HEK293 (cell line): ENCODE measurements at regions not wholly inside any gene's neighbourhood (a gene's known extent, or its start where the extent isn't known, plus 50 kb on each side); places are given as distances from the start of the nearest gene placed in this dataset.

Source experiments
- GLIS2 ChIP-seq: fragments of 450-650 bp; formaldehyde crosslinking; IDR thresholded peaks from 2 replicates; pipeline ENCODE4 v1.5.1; 2016; ENCODE audit warnings: missing biosample characterization, missing genetic modification characterization
- SALL2 ChIP-seq: fragments of 450-650 bp; formaldehyde crosslinking; IDR thresholded peaks from 2 replicates; pipeline ENCODE4 v1.5.0; 2017; ENCODE audit warnings: missing biosample characterization, mild to moderate bottlenecking, missing genetic modification characterization, borderline replicate concordance
- TCF7L2 ChIP-seq: IDR thresholded peaks from 2 replicates; pipeline ENCODE4 v1.6.1; 2011; ENCODE audit warnings: low read depth, mild to moderate bottlenecking, inconsistent platforms, low read length, moderate library complexity, borderline replicate concordance
- ZBTB17 ChIP-seq: fragments of 450-650 bp; formaldehyde crosslinking; IDR thresholded peaks from 2 replicates; pipeline ENCODE4 v1.5.1; 2016; ENCODE audit warnings: missing biosample characterization, missing genetic modification characterization
- ZNF140 ChIP-seq: fragments of 450-650 bp; formaldehyde crosslinking; IDR thresholded peaks from 2 replicates; pipeline ENCODE4 v1.5.1; 2016; ENCODE audit warnings: missing biosample characterization, missing genetic modification characterization
- ZNF274 ChIP-seq, 2 experiments: fragments of 200-500 bp in 1 of 2; fragments of 450-650 bp in 1 of 2; sonication (Bioruptor generic) in 1 of 2; formaldehyde crosslinking in 1 of 2; IDR thresholded peaks; 2 replicates each; pipeline versions ENCODE4 v1.5.1 to v1.6.1; 2014 to 2016; ENCODE audit warnings: borderline replicate concordance in 1 of 2, inconsistent platforms in 1 of 2, low read length in 1 of 2, missing biosample characterization in 1 of 2, missing genetic modification characterization in 1 of 2
- ZNF311 ChIP-seq: fragments of 450-650 bp; formaldehyde crosslinking; IDR thresholded peaks from 2 replicates; pipeline ENCODE4 v1.5.1; 2017; ENCODE audit warnings: missing biosample characterization, missing genetic modification characterization, borderline replicate concordance
- ZNF335 ChIP-seq: fragments of 450-650 bp; formaldehyde crosslinking; conservative IDR thresholded peaks from 2 replicates; pipeline ENCODE4 v1.5.1; 2016; ENCODE audit warnings: missing biosample characterization, missing genetic modification characterization
- ZNF747 ChIP-seq: fragments of 450-650 bp; formaldehyde crosslinking; IDR thresholded peaks from 2 replicates; pipeline ENCODE4 v1.5.1; 2016; ENCODE audit warnings: missing biosample characterization, missing genetic modification characterization
- TF ChIP-seq, protein P1 (sequence below): fragments of 450-650 bp; formaldehyde crosslinking; IDR thresholded peaks from 2 replicates; pipeline ENCODE4 v1.5.1; 2016; ENCODE audit warnings: missing biosample characterization, missing genetic modification characterization
- TF ChIP-seq, protein P2 (sequence below): fragments of 450-650 bp; formaldehyde crosslinking; IDR thresholded peaks from 2 replicates; pipeline ENCODE4 v1.5.1; 2016; ENCODE audit warnings: missing biosample characterization, missing genetic modification characterization

DNA sequence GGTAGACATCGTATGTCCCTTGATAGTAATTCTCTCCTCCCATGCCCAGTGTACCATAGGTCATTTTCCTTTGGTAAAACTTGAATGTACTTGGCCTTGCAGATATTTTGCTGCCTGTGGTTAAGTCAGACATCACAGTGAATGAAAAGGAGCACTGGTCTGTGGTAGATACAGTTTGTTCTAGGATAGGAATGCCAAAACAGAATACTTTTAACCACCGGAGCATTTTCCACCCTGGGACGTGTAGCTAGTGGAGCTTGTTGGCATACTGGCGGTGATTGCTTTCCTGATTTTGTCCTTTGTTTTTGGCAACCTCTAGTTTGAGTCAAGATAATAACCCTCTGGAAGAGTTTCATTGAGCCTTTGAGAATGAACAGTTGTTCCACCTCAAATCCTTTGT lies 92.0 kb upstream of the BMPER start:
- TF ChIP-seq, protein P1, sequence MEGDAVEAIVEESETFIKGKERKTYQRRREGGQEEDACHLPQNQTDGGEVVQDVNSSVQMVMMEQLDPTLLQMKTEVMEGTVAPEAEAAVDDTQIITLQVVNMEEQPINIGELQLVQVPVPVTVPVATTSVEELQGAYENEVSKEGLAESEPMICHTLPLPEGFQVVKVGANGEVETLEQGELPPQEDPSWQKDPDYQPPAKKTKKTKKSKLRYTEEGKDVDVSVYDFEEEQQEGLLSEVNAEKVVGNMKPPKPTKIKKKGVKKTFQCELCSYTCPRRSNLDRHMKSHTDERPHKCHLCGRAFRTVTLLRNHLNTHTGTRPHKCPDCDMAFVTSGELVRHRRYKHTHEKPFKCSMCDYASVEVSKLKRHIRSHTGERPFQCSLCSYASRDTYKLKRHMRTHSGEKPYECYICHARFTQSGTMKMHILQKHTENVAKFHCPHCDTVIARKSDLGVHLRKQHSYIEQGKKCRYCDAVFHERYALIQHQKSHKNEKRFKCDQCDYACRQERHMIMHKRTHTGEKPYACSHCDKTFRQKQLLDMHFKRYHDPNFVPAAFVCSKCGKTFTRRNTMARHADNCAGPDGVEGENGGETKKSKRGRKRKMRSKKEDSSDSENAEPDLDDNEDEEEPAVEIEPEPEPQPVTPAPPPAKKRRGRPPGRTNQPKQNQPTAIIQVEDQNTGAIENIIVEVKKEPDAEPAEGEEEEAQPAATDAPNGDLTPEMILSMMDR (tag by site-specific recombination), result no peak
- TF ChIP-seq TCF7L2 (no peak), GLIS2 (no peak), ZNF335 (no peak), SALL2 (no peak), ZNF311 (tag by site-specific recombination) (no peak), ZNF140 (tag by site-specific recombination) (no peak), ZNF274 (IDR thresholded peaks at IDR 0.05; ENCODE audit: low read length) (no peak), ZNF274 (tag by site-specific recombination; IDR thresholded peaks at IDR 0.05; ENCODE audit: borderline replicate concordance) (no peak), ZNF747 (no peak), ZBTB17 (tag by site-specific recombination) (no peak)
- TF ChIP-seq, protein P2, sequence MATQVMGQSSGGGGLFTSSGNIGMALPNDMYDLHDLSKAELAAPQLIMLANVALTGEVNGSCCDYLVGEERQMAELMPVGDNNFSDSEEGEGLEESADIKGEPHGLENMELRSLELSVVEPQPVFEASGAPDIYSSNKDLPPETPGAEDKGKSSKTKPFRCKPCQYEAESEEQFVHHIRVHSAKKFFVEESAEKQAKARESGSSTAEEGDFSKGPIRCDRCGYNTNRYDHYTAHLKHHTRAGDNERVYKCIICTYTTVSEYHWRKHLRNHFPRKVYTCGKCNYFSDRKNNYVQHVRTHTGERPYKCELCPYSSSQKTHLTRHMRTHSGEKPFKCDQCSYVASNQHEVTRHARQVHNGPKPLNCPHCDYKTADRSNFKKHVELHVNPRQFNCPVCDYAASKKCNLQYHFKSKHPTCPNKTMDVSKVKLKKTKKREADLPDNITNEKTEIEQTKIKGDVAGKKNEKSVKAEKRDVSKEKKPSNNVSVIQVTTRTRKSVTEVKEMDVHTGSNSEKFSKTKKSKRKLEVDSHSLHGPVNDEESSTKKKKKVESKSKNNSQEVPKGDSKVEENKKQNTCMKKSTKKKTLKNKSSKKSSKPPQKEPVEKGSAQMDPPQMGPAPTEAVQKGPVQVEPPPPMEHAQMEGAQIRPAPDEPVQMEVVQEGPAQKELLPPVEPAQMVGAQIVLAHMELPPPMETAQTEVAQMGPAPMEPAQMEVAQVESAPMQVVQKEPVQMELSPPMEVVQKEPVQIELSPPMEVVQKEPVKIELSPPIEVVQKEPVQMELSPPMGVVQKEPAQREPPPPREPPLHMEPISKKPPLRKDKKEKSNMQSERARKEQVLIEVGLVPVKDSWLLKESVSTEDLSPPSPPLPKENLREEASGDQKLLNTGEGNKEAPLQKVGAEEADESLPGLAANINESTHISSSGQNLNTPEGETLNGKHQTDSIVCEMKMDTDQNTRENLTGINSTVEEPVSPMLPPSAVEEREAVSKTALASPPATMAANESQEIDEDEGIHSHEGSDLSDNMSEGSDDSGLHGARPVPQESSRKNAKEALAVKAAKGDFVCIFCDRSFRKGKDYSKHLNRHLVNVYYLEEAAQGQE (tag by site-specific recombination), result no peak
